Smooth muscle cell (in vitro differentiated cells): ENCODE measurements at regions not wholly inside any gene's neighbourhood (a gene's known extent, or its start where the extent isn't known, plus 50 kb on each side); places are given as distances from the start of the nearest gene placed in this dataset.
"Not testable (repeated sequence)": the region's sequence is repeated elsewhere in the genome, so short reads cannot be mapped to it uniquely, and the experiment has no call there.

Source experiments
- DNase-seq: peaks from one replicate; lab custom pipeline; 2025; ENCODE audit not compliant: unreplicated experiment; lab: John Stamatoyannopoulos, UW
- H2AFZ ChIP-seq: fragments of 200-600 bp; sonication (generic); 2 replicates; pipeline ENCODE4 v1.6.0; 2016; ENCODE audit warnings: antibody characterized with exemption, low read depth, mild to moderate bottlenecking
- H3F3A ChIP-seq: fragments of 200-600 bp; sonication (generic); 2 replicates; pipeline ENCODE4 v1.6.0; 2017; ENCODE audit warnings: antibody characterized with exemption, low read depth
- H3K27ac ChIP-seq: fragments of 200-600 bp; sonication (generic); 2 replicates; pipeline ENCODE4 v1.5.1; 2016; ENCODE audit warnings: low read depth, mild to moderate bottlenecking
- H3K27me3 ChIP-seq: fragments of 200-600 bp; sonication (generic); 2 replicates; pipeline ENCODE4 v1.6.1; 2016; ENCODE audit warnings: low read depth, mild to moderate bottlenecking
- H3K36me3 ChIP-seq: fragments of 200-600 bp; sonication (generic); 2 replicates; pipeline ENCODE4 v1.5.1; 2016; ENCODE audit warnings: low read depth
- H3K4me1 ChIP-seq: fragments of 200-600 bp; sonication (generic); 2 replicates; pipeline ENCODE4 v1.5.1; 2016; ENCODE audit warnings: low read depth
- H3K4me2 ChIP-seq: fragments of 200-600 bp; sonication (generic); 2 replicates; pipeline ENCODE4 v1.6.0; 2016; ENCODE audit warnings: mild to moderate bottlenecking
- H3K4me3 ChIP-seq: fragments of 200-600 bp; sonication (generic); 2 replicates; pipeline ENCODE4 v1.5.1; 2016; ENCODE audit warnings: mild to moderate bottlenecking
- H3K79me2 ChIP-seq: fragments of 200-600 bp; sonication (generic); 2 replicates; pipeline ENCODE4 v1.6.0; 2016; ENCODE audit warnings: low read depth, mild to moderate bottlenecking
- H3K9ac ChIP-seq: fragments of 200-600 bp; sonication (generic); 2 replicates; pipeline ENCODE4 v1.6.0; 2016; ENCODE audit warnings: low read depth
- H3K9me3 ChIP-seq: fragments of 200-600 bp; sonication (generic); replicated peaks from 2 replicates; pipeline ENCODE4 v1.5.1; 2016; ENCODE audit warnings: low read depth
- H4K20me1 ChIP-seq: fragments of 200-600 bp; sonication (generic); 2 replicates; pipeline ENCODE4 v1.6.0; 2016; ENCODE audit warnings: low read depth
- CTCF ChIP-seq: fragments of 200-600 bp; sonication (generic); IDR thresholded peaks from 2 replicates; pipeline ENCODE4 v1.5.1; 2017; ENCODE audit warnings: borderline replicate concordance, mild to moderate bottlenecking, antibody characterized with exemption; ENCODE audit not compliant: insufficient read depth, poor library complexity, severe bottlenecking
- WGBS: methylation state at CpG from one replicate; pipeline ENCODE4 v1.1.7; 2016; ENCODE audit warnings: low lambda C conversion rate; 5-methylcytosine and 5-hydroxymethylcytosine counted together

DNA sequence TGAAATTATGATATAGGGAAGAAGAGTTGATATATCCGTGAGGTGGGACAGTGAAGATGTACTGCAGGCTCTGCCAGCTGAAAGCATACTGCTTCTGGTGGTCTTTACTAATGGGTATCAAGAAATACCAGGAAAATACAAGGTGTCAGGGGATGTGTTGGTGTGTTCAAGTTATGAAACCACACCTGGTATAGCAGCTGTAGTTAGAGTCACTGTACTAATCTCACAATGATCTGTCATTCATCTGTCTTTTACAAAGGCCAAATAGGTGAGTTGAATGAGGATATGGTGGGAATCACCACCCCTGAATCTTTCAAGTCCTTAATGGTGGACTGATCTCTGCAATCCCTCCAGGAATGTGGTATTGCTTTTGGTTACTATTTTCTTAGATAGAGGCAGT lies 152.7 kb downstream of the NFKBIZ start:
- Histone ChIP-seq H3K4me1 (no peaks in the 10 kb centered on the region), H3K9me3 (no peaks in the 10 kb centered on the region), H3K79me2 (no peaks in the 10 kb centered on the region), H3K4me3 (no peak overlapping the region), H4K20me1 (no peaks in the 10 kb centered on the region), H3K27me3 (no peaks in the 10 kb centered on the region), H3K27ac (no peak overlapping the region), H3F3A (peaks cover 5% of the 10 kb centered on the region), H3K36me3 (no peaks in the 10 kb centered on the region), H3K4me2 (no peak overlapping the region), H3K9ac (no peak overlapping the region), H2AFZ (no peak overlapping the region)
- 100% methylated on average over 1 of the region's 1 CpG for WGBS
- DNase-seq: no peak
- TF ChIP-seq CTCF: no peak

GRCh38 chr3:102004561-102004960 lies 155.2 kb downstream of the NFKBIZ start:
- TF ChIP-seq CTCF: no peak
- 99% methylated on average over 2 of the region's 2 CpGs for WGBS

DNA sequence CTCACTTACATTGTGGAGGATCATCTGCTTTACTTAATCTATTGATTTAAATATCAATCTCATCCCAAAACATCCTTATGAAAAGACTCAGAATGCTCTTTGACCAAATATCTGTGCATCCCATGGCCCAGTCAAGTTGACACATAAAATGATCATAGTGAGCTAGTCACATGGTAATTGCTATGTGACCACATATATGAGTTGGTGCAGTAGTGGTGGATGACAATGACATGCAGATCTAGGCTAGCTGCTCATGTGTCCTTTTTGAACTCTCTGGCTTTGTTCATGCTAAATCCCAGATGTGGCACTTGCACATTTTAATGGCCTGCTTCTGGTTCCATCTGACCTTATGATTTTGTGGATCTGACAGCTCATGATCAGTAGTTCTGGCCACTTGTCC lies 156.2 kb downstream of the NFKBIZ start:
- Histone ChIP-seq H3K9me3 (no peaks in the 10 kb centered on the region), H2AFZ (no peak overlapping the region), H3K4me1 (no peaks in the 10 kb centered on the region), H3K36me3 (no peaks in the 10 kb centered on the region), H3K4me2 (peak overlapping the region; percentile 15), H3K27me3 (no peaks in the 10 kb centered on the region), H3K4me3 (no peak overlapping the region), H3K27ac (peak overlapping the region; percentile 81), H3K9ac (no peak overlapping the region), H4K20me1 (no peaks in the 10 kb centered on the region), H3F3A (peaks cover 5% of the 10 kb centered on the region), H3K79me2 (no peaks in the 10 kb centered on the region)
- no peak for DNase-seq
- TF ChIP-seq CTCF: no peak

More at GRCh38 chr3:102004561-102004960, 155.2 kb downstream of the NFKBIZ start:
- no peak overlapping the region for H3K9ac ChIP-seq
- no peaks in the 10 kb centered on the region for H3K79me2 ChIP-seq
- no peaks in the 10 kb centered on the region for H3K9me3 ChIP-seq
- H3K27ac ChIP-seq: no peak overlapping the region
- no peaks in the 10 kb centered on the region for H3K4me1 ChIP-seq
- no peak for DNase-seq
- no peak overlapping the region for H2AFZ ChIP-seq
- no peaks in the 10 kb centered on the region for H4K20me1 ChIP-seq
- no peaks in the 10 kb centered on the region for H3K36me3 ChIP-seq
- no peak overlapping the region for H3K4me2 ChIP-seq
- no peaks in the 10 kb centered on the region for H3K27me3 ChIP-seq
- H3F3A ChIP-seq: peaks cover 5% of the 10 kb centered on the region
- no peak overlapping the region for H3K4me3 ChIP-seq

- Histone ChIP-seq H3K9ac (peak overlapping the region; percentile 37), H2AFZ (peak overlapping the region; percentile 50)
- DNase-seq: no peak
Measured at GRCh38 chr3:102006812-102007485, 157.6 kb downstream of the NFKBIZ start.

DNA sequence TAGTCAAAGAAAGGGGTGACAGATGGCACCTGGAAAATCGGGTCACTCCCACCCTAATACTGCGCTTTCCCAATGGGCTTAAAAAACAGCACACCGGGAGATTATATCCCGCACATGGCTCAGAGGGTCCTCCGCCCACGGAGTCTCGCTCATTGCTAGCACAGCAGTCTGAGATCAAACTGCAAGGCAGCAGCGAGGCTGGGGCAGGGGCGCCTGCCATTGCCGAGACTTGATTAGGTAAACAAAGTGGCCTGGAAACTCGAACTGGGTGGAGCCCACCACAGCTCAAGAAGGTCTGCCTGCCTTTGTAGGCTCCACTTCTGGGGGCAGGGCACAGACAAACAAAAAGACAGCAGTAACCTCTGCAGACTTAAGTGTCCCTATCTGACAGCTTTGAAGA lies 159.1 kb downstream of the NFKBIZ start:
- WGBS: 92% methylated on average over 11 of the region's 11 CpGs
- H3K27ac ChIP-seq, H3K4me2 ChIP-seq, H3F3A ChIP-seq, H3K9me3 ChIP-seq, H2AFZ ChIP-seq, H3K36me3 ChIP-seq, H3K27me3 ChIP-seq, DNase-seq, H3K4me1 ChIP-seq, H3K9ac ChIP-seq, H3K4me3 ChIP-seq, H4K20me1 ChIP-seq, H3K79me2 ChIP-seq: not testable (repeated sequence)

More at GRCh38 chr3:102006812-102007485, 157.6 kb downstream of the NFKBIZ start:
- Histone ChIP-seq H3K4me2 (peak overlapping the region; percentile 60), H3K27me3 (no peaks in the 10 kb centered on the region), H4K20me1 (no peaks in the 10 kb centered on the region), H3K27ac (peak overlapping the region; percentile 81), H3K79me2 (no peaks in the 10 kb centered on the region), H3K9me3 (no peaks in the 10 kb centered on the region), H3F3A (peaks cover 5% of the 10 kb centered on the region), H3K4me3 (no peak overlapping the region), H3K36me3 (no peaks in the 10 kb centered on the region), H3K4me1 (no peaks in the 10 kb centered on the region)
- WGBS: 54% methylated on average over 1 of the region's 1 CpG
- TF ChIP-seq CTCF: no peak
